ENCODE measurements at regions not wholly inside any gene's neighbourhood (a gene's known extent, or its start where the extent isn't known, plus 50 kb on each side); places are given as distances from the start of the nearest gene placed in this dataset.

- TF ChIP-seq CTCF (IDR thresholded peaks at IDR 0.05 in 2 of 3, conservative IDR thresholded peaks at IDR 0.05 in 1 of 3; ENCODE audit: control insufficient read depth in 2 of 3, extremely low read depth in 1 of 3, insufficient read depth in 1 of 3, low read depth in 3 of 3, low read length in 3 of 3) (no peak), ELK1 (IDR thresholded peaks at IDR 0.05; ENCODE audit: low read depth, low read length) (no peak), IRF3 (IDR thresholded peaks at IDR 0.05) (no peak), MTA3 (IDR thresholded peaks at IDR 0.05; ENCODE audit: borderline replicate concordance, low read length) (no peak), CBX5 (IDR thresholded peaks at IDR 0.05; ENCODE audit: low read depth) (no peak)
These were observed 410.1 kb downstream of the HNRNPD start (continued) for GRCh38 chr4:81963763-81964020.

- no peaks in the 10 kb centered on the region for H3K36me3 ChIP-seq (ENCODE audit: control insufficient read depth in 2 of 2, insufficient read depth in 2 of 2, low read length in 1 of 2)
- H3K4me2 ChIP-seq (ENCODE audit: control insufficient read depth, insufficient read depth): no peak overlapping the region
- H3K9me3 ChIP-seq (replicated peaks; ENCODE audit: control insufficient read depth, insufficient read depth, low read length): no peaks in the 10 kb centered on the region
- no peaks in the 10 kb centered on the region for H4K20me1 ChIP-seq (ENCODE audit: control insufficient read depth, insufficient read depth)
- ChIA-PET SMC1A (ENCODE audit: uncharacterized antibody, unreplicated experiment) (no interaction called here), CTCF (interaction anchor here (1.2 kb wide), 1 partner anchor 324 kb away, joined by 3 read pairs; no protein-coding TSS in a partner anchor), RAD21 (ENCODE audit: unreplicated experiment) (no interaction called here), POLR2A (no interaction called here)
- no peak overlapping the region for H3K27ac ChIP-seq (ENCODE audit: control insufficient read depth, insufficient read depth)
- H2AFZ ChIP-seq (ENCODE audit: control insufficient read depth, low read depth, low read length): no peak overlapping the region
- H3K9ac ChIP-seq (ENCODE audit: control insufficient read depth, insufficient read depth, low read length): no peak overlapping the region
- intact Hi-C loops (cut with micrococcal nuclease; ENCODE audit: unreplicated experiment) (no loop called here), in situ Hi-C loops (cut with MboI) (no loop called here)
- no peaks in the 10 kb centered on the region for H3K4me1 ChIP-seq (ENCODE audit: control insufficient read depth, insufficient read depth, low read length)
- no peak overlapping the region for H3K4me3 ChIP-seq
- DNase-seq (ENCODE audit: low read depth, low spot score) (no peak), ATAC-seq (no peak), FAIRE-seq (no peak)
- H3K79me2 ChIP-seq (ENCODE audit: control insufficient read depth, insufficient read depth, low read length): no peaks in the 10 kb centered on the region
- TF ChIP-seq ATF7 (IDR thresholded peaks at IDR 0.05; ENCODE audit: low read depth): no peak
- TF ChIP-seq NR2C1 (IDR thresholded peaks at IDR 0.05): no peak
- no peak for TF ChIP-seq HDGF (IDR thresholded peaks at IDR 0.05)
- TF ChIP-seq MEF2A (IDR thresholded peaks at IDR 0.05; ENCODE audit: insufficient read depth, low read depth, low read length): no peak
- TF ChIP-seq HSF1 (IDR thresholded peaks at IDR 0.05; ENCODE audit: low read depth, low read length): no peak
- no peak for TF ChIP-seq ZNF274 (IDR thresholded peaks at IDR 0.05; ENCODE audit: insufficient read depth, insufficient read length)
- WGBS (ENCODE audit: insufficient coverage, insufficient replicate concordance, low lambda C conversion rate, missing lambda C conversion rate): 24% methylated on average over 1 of the region's 1 CpG
- no TSS peak for BruUV-seq (replicated peaks)
- no peaks in the 10 kb centered on the region for H3K27me3 ChIP-seq (replicated peaks in 1 of 2; ENCODE audit: control insufficient read depth in 2 of 2, insufficient read depth in 2 of 2, low read length in 1 of 2)
These were observed 410.6 kb downstream of the HNRNPD start for GRCh38 chr4:81963015-81963762.

All from GM12878 (cell line).